IMR-90 (cell line): ENCODE measurements at regions not wholly inside any gene's neighbourhood (a gene's known extent, or its start where the extent isn't known, plus 50 kb on each side); places are given as distances from the start of the nearest gene placed in this dataset.

Experiments
- ATAC-seq: fragments of 200-7000 bp; cut with Tn5 transposase; 2 replicates; pipeline ENCODE4 v1.9.1; 2020; ENCODE audit warnings: low read depth, mild to moderate bottlenecking, moderate library complexity
- BruUV-seq: library from RNA; stranded (reverse); fragments of 400-500 nt; replicated peaks from 2 replicates; lab custom pipeline; 2021; lab: Mats Ljungman, UMichigan
- CTCF ChIA-PET: fragments of 300-600 bp; formaldehyde crosslinking; extraction: SDS; loops from one replicate; lab custom pipeline; 2021; ENCODE audit warnings: antibody characterized with exemption; lab: Yijun Ruan, JAX
- POLR2A ChIA-PET: fragments of 300-600 bp; sonication (Branson Sonifier 250); formaldehyde crosslinking; loops from one replicate; lab custom pipeline; 2022; ENCODE audit warnings: antibody characterized with exemption; ENCODE audit not compliant: unreplicated experiment; lab: Charles Lee
- DNase-seq: peaks from one replicate; pipeline ENCODE4 v3.0.0; 2013
- H2AFZ ChIP-seq: replicated peaks from 2 replicates; pipeline ENCODE3; 2013; ENCODE audit warnings: low read length, mild to moderate bottlenecking; ENCODE audit not compliant: poor library complexity
- H2AK5ac ChIP-seq: 2 replicates; pipeline ENCODE4 v1.6.1; 2013; ENCODE audit warnings: low read depth, low read length, inconsistent platforms
- H2AK9ac ChIP-seq: replicated peaks from 2 replicates; pipeline ENCODE3; 2013; ENCODE audit warnings: mild to moderate bottlenecking, low read depth, low read length, moderate library complexity; ENCODE audit not compliant: poor library complexity
- H2BK120ac ChIP-seq: 2 replicates; pipeline ENCODE4 v1.6.1; 2013; ENCODE audit warnings: low read depth, low read length, inconsistent platforms
- H2BK15ac ChIP-seq: 3 replicates; pipeline ENCODE4 v1.6.1; 2013; ENCODE audit warnings: low read depth, low read length, inconsistent platforms
- H2BK20ac ChIP-seq: 2 replicates; pipeline ENCODE4 v1.6.1; 2013; ENCODE audit warnings: low read depth, mild to moderate bottlenecking, inconsistent platforms, low read length, moderate library complexity
- H2BK5ac ChIP-seq: 2 replicates; pipeline ENCODE4 v1.6.1; 2013; ENCODE audit warnings: mild to moderate bottlenecking, low read depth, low read length, inconsistent platforms; ENCODE audit not compliant: poor library complexity, severe bottlenecking
- H3K14ac ChIP-seq: replicated peaks from 2 replicates; pipeline ENCODE4 v1.6.1; 2013; ENCODE audit warnings: low read depth, low read length, inconsistent platforms
- H3K18ac ChIP-seq: 2 replicates; pipeline ENCODE4 v1.6.1; 2013; ENCODE audit warnings: low read depth, low read length, control low read depth
- H3K23ac ChIP-seq: 2 replicates; pipeline ENCODE4 v1.6.1; 2013; ENCODE audit warnings: low read depth, low read length, inconsistent platforms
- H3K27ac ChIP-seq: 2 replicates; pipeline ENCODE4 v1.5.1; 2013; ENCODE audit warnings: mild to moderate bottlenecking, control low read depth, low read length; ENCODE audit not compliant: insufficient read depth
- H3K27me3 ChIP-seq: 2 replicates; pipeline ENCODE4 v1.6.1; 2013; ENCODE audit warnings: low read length; ENCODE audit not compliant: control insufficient read depth, insufficient read depth
- H3K36me3 ChIP-seq: 2 replicates; pipeline ENCODE4 v1.6.1; 2013; ENCODE audit warnings: low read length, mixed read lengths; ENCODE audit not compliant: control insufficient read depth, insufficient read depth
- H3K4ac ChIP-seq: 2 replicates; pipeline ENCODE4 v1.6.1; 2013; ENCODE audit warnings: low read depth, low read length, inconsistent platforms
- H3K4me1 ChIP-seq: 2 replicates; pipeline ENCODE4 v1.6.1; 2013; ENCODE audit warnings: low read length, mixed read lengths; ENCODE audit not compliant: control insufficient read depth, insufficient read depth
- H3K4me2 ChIP-seq: 2 replicates; pipeline ENCODE4 v1.6.1; 2013; ENCODE audit warnings: low read depth, mild to moderate bottlenecking, control low read depth, low read length, moderate library complexity
- H3K4me3 ChIP-seq: 2 replicates; pipeline ENCODE4 v1.5.1; 2013; ENCODE audit warnings: low read depth, mild to moderate bottlenecking, control low read depth, low read length, moderate library complexity; ENCODE audit not compliant: insufficient read depth
- H3K56ac ChIP-seq: 2 replicates; pipeline ENCODE4 v1.6.1; 2013; ENCODE audit warnings: low read length, inconsistent platforms; ENCODE audit not compliant: insufficient read depth; ENCODE audit errors: extremely low read depth
- H3K79me1 ChIP-seq, 2 experiments: 2 replicates each; pipeline ENCODE4 v1.6.1; 2013; ENCODE audit warnings: low read length in 2 of 2, inconsistent platforms in 1 of 2, low read depth in 1 of 2
- H3K9ac ChIP-seq: 2 replicates; pipeline ENCODE4 v1.6.1; 2013; ENCODE audit warnings: low read depth, low read length, control low read depth
- H3K9me1 ChIP-seq: 2 replicates; pipeline ENCODE4 v1.6.1; 2013; ENCODE audit warnings: low read length, inconsistent platforms; ENCODE audit not compliant: insufficient read depth
- H3K9me3 ChIP-seq: 2 replicates; pipeline ENCODE4 v1.6.1; 2013; ENCODE audit warnings: low read length; ENCODE audit not compliant: control insufficient read depth, insufficient read depth
- H4K20me1 ChIP-seq: 2 replicates; pipeline ENCODE4 v1.6.1; 2013; ENCODE audit warnings: low read length, inconsistent platforms; ENCODE audit not compliant: insufficient read depth
- H4K5ac ChIP-seq: 2 replicates; pipeline ENCODE4 v1.6.1; 2013; ENCODE audit warnings: mild to moderate bottlenecking, low read depth, low read length, control low read depth
- H4K8ac ChIP-seq, 2 experiments: 2 replicates each; pipeline ENCODE4 v1.6.1; 2013; ENCODE audit warnings: low read depth in 2 of 2, low read length in 2 of 2, control low read depth in 1 of 2, inconsistent platforms in 1 of 2
- H4K91ac ChIP-seq: 2 replicates; pipeline ENCODE4 v1.6.1; 2013; ENCODE audit warnings: low read depth, low read length, inconsistent platforms; ENCODE audit not compliant: insufficient read depth
- CHD1 ChIP-seq: IDR thresholded peaks from 2 replicates; pipeline ENCODE4 v1.6.1; 2012; ENCODE audit warnings: low read depth, low read length, improper control_type of control experiment
- CTCF ChIP-seq: conservative IDR thresholded peaks from 2 replicates; pipeline ENCODE4 v1.5.1; 2012; ENCODE audit warnings: mild to moderate bottlenecking, low read depth, low read length, improper control_type of control experiment
- ELK1 ChIP-seq: fragments of 150-350 bp; IDR thresholded peaks from 2 replicates; pipeline ENCODE4 v1.6.1; 2016; ENCODE audit warnings: low read depth, mild to moderate bottlenecking, low read length, moderate library complexity, borderline replicate concordance
- FOS ChIP-seq: fragments of 150-350 bp; IDR thresholded peaks from 2 replicates; pipeline ENCODE4 v1.6.1; 2016; ENCODE audit warnings: low read depth, low read length
- MAFK ChIP-seq: IDR thresholded peaks from 2 replicates; pipeline ENCODE4 v1.6.1; 2012; ENCODE audit warnings: low read depth, low read length, improper control_type of control experiment
- MXI1 ChIP-seq: IDR thresholded peaks from 2 replicates; pipeline ENCODE4 v1.6.1; 2012; ENCODE audit warnings: low read depth, mild to moderate bottlenecking, low read length, moderate library complexity, borderline replicate concordance
- POLR2A ChIP-seq: IDR thresholded peaks from 2 replicates; pipeline ENCODE4 v1.6.1; 2012; ENCODE audit warnings: mild to moderate bottlenecking, low read depth, low read length
- RAD21 ChIP-seq: IDR thresholded peaks from 2 replicates; pipeline ENCODE4 v1.6.1; 2012; ENCODE audit warnings: low read length, improper control_type of control experiment
- RCOR1 ChIP-seq: IDR thresholded peaks from 2 replicates; pipeline ENCODE4 v1.6.1; 2012; ENCODE audit warnings: mild to moderate bottlenecking, low read length, improper control_type of control experiment; ENCODE audit not compliant: insufficient replicate concordance
- USF2 ChIP-seq: fragments of 150-350 bp; IDR thresholded peaks from 2 replicates; pipeline ENCODE4 v1.6.1; 2017; ENCODE audit warnings: mild to moderate bottlenecking, antibody characterized with exemption, low read length, low read depth
- WGBS, 2 experiments: methylation state at CpG; one replicate each; pipeline versions ENCODE4 v1.1.5 to v1.1.7; 2013; ENCODE audit warnings: missing lambda C conversion rate in 2 of 2; ENCODE audit not compliant: insufficient read length in 1 of 2; ENCODE audit errors: extremely low coverage in 2 of 2; 5-methylcytosine and 5-hydroxymethylcytosine counted together
- dilution Hi-C: fragments of 300-500 bp; cut with HindIII; formaldehyde crosslinking; loops from one replicate; pipeline ENCODE4 v1.14.3; 2018; ENCODE audit warnings: low sequenced_read_pairs; ENCODE audit not compliant: unreplicated experiment
- in situ Hi-C: fragments of 300-500 bp; cut with MboI; formaldehyde crosslinking; loops from 3 replicates; pipeline ENCODE4 v1.14.3; 2019; ENCODE audit warnings: low sequenced_read_pairs, inconsistent platforms, mixed read lengths
- intact Hi-C: fragments of 100-400 bp; cut with micrococcal nuclease; formaldehyde crosslinking; loops from 2 replicates; pipeline ENCODE4 v1.10.0; 2022

- Histone ChIP-seq H4K5ac (no peak overlapping the region), H2AK9ac (no peak overlapping the region), H3K36me3 (no peaks in the 10 kb centered on the region), H3K14ac (no peak overlapping the region), H4K8ac (no peak overlapping the region), H2BK120ac (no peak overlapping the region), H3K9ac (no peak overlapping the region), H3K27me3 (no peaks in the 10 kb centered on the region), H2BK5ac (no peak overlapping the region), H3K79me1 (no peaks in the 10 kb centered on the region), H3K4me3 (no peak overlapping the region), H2AK5ac (no peak overlapping the region), H3K9me1 (no peaks in the 10 kb centered on the region), H3K4me1 (no peaks in the 10 kb centered on the region), H3K27ac (no peak overlapping the region), H4K20me1 (no peaks in the 10 kb centered on the region), H3K18ac (no peak overlapping the region), H2BK15ac (no peak overlapping the region), H3K9me3 (no peaks in the 10 kb centered on the region), H3K23ac (no peak overlapping the region), H3K4ac (no peak overlapping the region), H4K91ac (no peak overlapping the region), H2BK20ac (no peak overlapping the region), H3K56ac (no peak overlapping the region), H2AFZ (no peak overlapping the region), H3K4me2 (no peak overlapping the region)
- intact Hi-C loops, result no loop called here
- dilution Hi-C loops, result no loop called here
- DNase-seq (no peak), ATAC-seq (no peak)
- in situ Hi-C loops, result no loop called here
- no TSS peak for BruUV-seq
- WGBS, 2 experiments, result 50% methylated on average over 1 of the region's 2 CpGs; no CpG with 5 or more reads in 1 of the 2 experiments
- ChIA-PET CTCF (interaction anchor here (0.7 kb wide), 1 partner anchor 59 kb away, joined by 4 read pairs; no protein-coding TSS in a partner anchor), POLR2A (no interaction called here)
- TF ChIP-seq FOS, result no peak
- TF ChIP-seq POLR2A, result no peak
- no peak for TF ChIP-seq ELK1
- no peak for TF ChIP-seq RCOR1
- no peak for TF ChIP-seq RAD21
- TF ChIP-seq MXI1, result no peak
- no peak for TF ChIP-seq USF2
- no peak for TF ChIP-seq CHD1
- no peak for TF ChIP-seq CTCF
- TF ChIP-seq MAFK, result no peak
Measured at GRCh38 chr18:41828137-41828536, 126.9 kb upstream of the PIK3C3 start.
